ENCODE measurements at regions not wholly inside any gene's neighbourhood (a gene's known extent, or its start where the extent isn't known, plus 50 kb on each side); places are given as distances from the start of the nearest gene placed in this dataset.
"Not testable (repeated sequence)": the region's sequence is repeated elsewhere in the genome, so short reads cannot be mapped to it uniquely, and the experiment has no call there.

- no peak for DNase-seq
Observed at GRCh38 chr15:95684693-95685115, 645.8 kb upstream of the NR2F2 start.

- DNase-seq = no peak
Observed at GRCh38 chr15:95687061-95687460, 643.4 kb upstream of the NR2F2 start.

- DNase-seq = no peak
Observed at GRCh38 chr15:95687686-95688085, 642.8 kb upstream of the NR2F2 start.

- DNase-seq = no peak
Observed at GRCh38 chr15:95690631-95691340, 639.7 kb upstream of the NR2F2 start.

- DNase-seq = no peak
Observed at GRCh38 chr15:95693917-95694316, 636.6 kb upstream of the NR2F2 start.

GRCh38 chr15:95698230-95698629 is 632.3 kb upstream of the NR2F2 start:
- no peak for DNase-seq

GRCh38 chr15:95698951-95699350 is 631.5 kb upstream of the NR2F2 start:
- DNase-seq = no peak

- DNase-seq = no peak
Observed at GRCh38 chr15:95699578-95699977, 630.9 kb upstream of the NR2F2 start.

- not testable (repeated sequence) for DNase-seq
Observed at GRCh38 chr15:95700692-95701091, 629.8 kb upstream of the NR2F2 start.

- DNase-seq = no peak
Observed at GRCh38 chr15:95701410-95701809, 629.1 kb upstream of the NR2F2 start.

- DNase-seq = no peak
Observed at GRCh38 chr15:95709959-95710695, 620.4 kb upstream of the NR2F2 start.

GRCh38 chr15:95712785-95713184 is 617.7 kb upstream of the NR2F2 start:
- no peak for DNase-seq

GRCh38 chr15:95713324-95713723 is 617.2 kb upstream of the NR2F2 start:
- no peak for DNase-seq

- no peak for DNase-seq
Observed at GRCh38 chr15:95715116-95715903, 615.2 kb upstream of the NR2F2 start.

GRCh38 chr15:95715906-95716656 is 614.4 kb upstream of the NR2F2 start:
- DNase-seq = no peak

- no peak for DNase-seq
Observed at GRCh38 chr15:95716708-95717107, 613.8 kb upstream of the NR2F2 start.

- no peak for DNase-seq
Observed at GRCh38 chr15:95718441-95718840, 612.1 kb upstream of the NR2F2 start.

GRCh38 chr15:95724908-95725633 is 605.4 kb upstream of the NR2F2 start:
- no peak for DNase-seq

- DNase-seq = no peak
Observed at GRCh38 chr15:95726891-95727290, 603.6 kb upstream of the NR2F2 start.

GRCh38 chr15:95733931-95734330 is 596.6 kb upstream of the NR2F2 start:
- no peak for DNase-seq

GRCh38 chr15:95734422-95735316 is 595.8 kb upstream of the NR2F2 start:
- no peak for DNase-seq
